Activated CD4-positive, alpha-beta T cell treated with anti-CD3 and anti-CD28 coated beads, Interleukin-10, Interleukin-2, amounts not matched to agents 100 ng/mL and 50 ng/mL, durations not matched to agents 16 hours and 8 hours (primary cell): ENCODE measurements at regions not wholly inside any gene's neighbourhood (a gene's known extent, or its start where the extent isn't known, plus 50 kb on each side); places are given as distances from the start of the nearest gene placed in this dataset.
A peak's percentile ranks its signal among the peaks of the same experiment; 100 is the strongest.
"Not testable (repeated sequence)": the region's sequence is repeated elsewhere in the genome, so short reads cannot be mapped to it uniquely, and the experiment has no call there.

ENCODE experiments used
- DNase-seq: peaks from one replicate; pipeline ENCODE4 v3.0.0-alpha.2; 2020

DNA sequence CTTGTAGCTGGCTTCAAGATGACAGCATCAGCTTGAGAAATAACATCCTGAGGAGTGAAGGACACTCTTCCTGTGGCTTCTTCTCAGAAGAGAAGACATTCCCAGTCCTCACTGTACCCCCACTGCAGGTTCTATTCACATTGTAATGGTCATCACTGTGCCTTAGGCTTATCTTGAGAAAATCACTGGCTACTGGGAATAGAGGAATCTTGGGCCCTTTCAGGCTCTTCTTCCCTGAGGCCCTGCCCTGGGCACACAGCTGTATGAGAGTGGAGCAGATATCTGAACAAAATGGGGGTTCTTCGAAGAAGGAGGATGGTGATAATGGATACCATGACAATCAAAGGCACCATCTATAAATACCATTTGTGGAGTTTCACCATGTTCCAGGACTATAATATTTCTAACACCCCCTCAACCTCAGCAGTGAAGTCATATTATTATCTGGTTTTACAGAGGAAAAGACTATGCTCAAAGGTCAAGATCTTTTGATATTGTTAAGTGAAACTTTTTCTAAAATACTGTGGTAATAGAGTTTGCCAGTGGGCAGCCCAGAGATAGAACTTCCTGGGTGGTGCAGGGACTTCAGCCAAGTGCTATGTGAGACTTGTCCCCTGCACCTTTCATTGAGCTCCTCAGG, 143.1 kb upstream of the KCNE2 start:
- no peak for DNase-seq

GRCh38 chr21:34221331-34222030, 142.3 kb upstream of the KCNE2 start:
- DNase-seq, result no peak

DNA sequence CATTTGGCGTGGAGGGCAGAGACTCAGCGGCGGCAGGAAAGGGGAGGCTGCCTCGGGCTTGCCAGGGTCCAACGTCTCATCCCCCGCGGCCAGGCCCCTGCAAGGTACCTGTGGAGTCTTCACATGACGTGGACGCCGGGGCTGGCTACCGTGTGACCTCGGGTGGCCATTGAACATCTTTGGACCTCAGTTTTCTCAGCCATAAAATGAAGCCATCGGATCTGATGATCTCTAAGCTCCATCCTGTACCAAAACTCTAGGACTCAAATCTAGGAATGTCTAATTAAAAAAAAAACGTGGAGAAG, 141.8 kb upstream of the KCNE2 start:
- DNase-seq, result no peak

DNA sequence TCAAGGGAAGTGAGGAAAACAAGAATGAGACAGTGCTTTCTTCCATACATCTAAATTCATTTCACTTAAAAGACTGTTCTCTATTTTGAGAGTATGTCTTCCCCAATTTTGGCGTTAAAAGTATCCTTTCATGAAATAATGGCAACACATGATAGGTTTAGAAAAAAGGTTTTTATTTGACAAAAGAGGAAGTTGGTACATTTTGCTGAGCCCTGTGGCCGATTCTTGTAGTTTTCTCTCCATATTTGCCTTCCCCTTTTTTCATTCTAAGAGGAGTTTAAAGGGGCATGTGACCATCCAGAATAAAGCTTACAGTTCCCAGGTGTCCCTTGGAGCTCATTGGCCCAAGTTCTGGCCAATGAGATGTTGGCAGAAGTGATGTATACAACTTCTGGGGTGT, 140.4 kb upstream of the KCNE2 start:
- no peak for DNase-seq

DNA sequence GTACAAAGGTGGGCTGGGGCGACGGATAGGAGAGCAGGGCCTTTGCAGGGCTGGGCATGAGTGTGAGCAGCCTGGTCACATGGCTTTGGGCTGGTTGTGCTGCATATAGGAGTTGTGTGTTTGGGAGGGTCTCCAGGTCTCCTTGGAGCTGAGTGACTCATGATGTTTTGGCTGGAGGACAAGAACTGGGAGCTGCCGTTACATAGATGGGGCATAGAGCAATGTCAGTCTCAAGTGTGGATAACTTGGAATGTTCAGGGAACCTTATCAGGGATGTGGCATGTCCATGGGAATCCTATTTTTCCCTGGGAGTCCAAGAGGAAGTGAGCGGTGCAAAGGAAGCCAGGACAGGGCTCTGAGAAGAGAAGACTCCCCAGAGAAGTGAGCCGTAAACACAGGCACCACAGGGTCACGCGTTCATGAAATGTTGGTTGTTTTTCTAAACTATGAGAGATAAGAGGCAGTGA, 136.4 kb upstream of the KCNE2 start:
- DNase-seq, result no peak

GRCh38 chr21:34228792-34229191, 135.0 kb upstream of the KCNE2 start:
- no peak for DNase-seq

GRCh38 chr21:34229353-34229752, 134.5 kb upstream of the KCNE2 start:
- DNase-seq, result no peak

DNA sequence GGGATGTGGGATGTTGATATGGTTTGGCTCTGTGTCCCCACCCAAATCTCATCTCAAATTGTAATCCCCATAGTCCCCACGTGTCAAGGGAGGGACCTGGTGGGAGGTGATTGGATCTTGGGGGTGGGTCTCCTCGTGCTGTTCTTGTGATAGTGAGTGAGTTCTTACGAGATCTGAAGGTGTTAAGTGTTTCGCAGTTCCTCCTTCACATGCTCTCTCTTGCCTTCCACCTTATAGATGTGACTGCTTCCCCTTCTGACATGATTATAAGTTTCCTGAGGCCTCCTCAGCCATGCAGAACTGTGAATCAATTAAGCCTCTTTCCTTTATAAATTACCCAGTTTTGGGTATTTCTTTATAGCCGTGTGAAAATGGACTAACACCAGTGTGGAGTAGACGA, 130.1 kb upstream of the KCNE2 start:
- DNase-seq, result not testable (repeated sequence)

GRCh38 chr21:34235514-34235913, 128.3 kb upstream of the KCNE2 start:
- no peak for DNase-seq

DNA sequence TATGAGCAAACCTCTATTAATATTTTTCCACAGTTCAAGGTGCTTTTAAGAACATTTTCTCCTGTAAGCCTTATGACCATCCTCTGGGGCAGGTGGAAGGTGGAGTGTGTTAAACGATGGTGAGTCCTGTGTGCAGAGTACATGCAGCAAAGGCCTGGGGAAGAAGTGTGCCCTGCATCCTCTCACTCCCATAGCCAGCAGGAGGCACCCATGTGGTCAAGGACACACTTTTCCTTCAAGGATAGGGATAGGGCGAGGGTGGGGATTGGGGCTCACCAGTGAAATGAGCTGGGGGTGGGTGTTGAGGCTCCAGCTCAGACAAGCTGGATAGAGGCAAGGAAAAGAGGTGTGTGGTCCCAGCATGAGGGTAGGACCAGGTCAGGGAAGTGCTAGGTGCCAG, 120.8 kb upstream of the KCNE2 start:
- DNase-seq, result no peak

DNA sequence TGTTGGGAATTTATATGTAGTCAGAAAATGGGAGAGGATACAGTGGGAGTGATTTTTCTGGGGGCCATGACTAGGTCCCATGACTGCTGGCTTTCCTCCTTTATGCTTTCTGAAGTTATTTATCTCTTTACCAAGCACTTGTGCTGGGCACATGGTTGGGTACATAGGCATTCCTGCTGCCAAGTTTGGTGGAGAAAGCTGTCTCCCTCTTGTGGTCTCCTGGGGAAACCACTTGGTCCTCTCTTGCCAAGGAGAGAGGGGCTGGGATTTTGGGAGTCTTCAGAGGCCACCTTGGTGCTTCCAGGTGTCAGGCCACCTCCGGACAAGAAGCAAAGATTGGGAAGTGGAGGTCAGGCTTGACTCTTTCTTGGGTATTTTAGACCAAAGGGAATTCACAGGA, 120.2 kb upstream of the KCNE2 start:
- peak; percentile 28 for DNase-seq

DNA sequence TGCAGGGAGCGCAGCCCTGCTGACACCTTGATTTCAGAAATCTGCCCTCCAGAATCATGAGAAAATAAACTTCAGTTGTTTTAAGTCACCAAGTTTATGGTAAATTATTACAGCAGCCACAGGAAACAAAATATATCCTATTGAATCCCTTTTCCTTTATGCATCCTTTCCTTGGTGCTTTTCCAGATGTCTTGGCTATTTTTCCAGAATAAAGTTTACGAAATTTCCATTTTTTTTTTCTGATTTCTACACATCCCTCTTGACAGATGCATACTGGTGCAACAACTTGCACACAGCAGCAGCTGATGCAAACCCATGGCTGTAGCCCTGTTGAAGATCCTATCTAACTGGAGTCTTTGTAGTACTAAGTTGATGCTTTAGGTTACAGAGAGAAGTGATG, 111.1 kb upstream of the KCNE2 start:
- DNase-seq, result no peak

- DNase-seq, result no peak
These were observed 108.7 kb upstream of the KCNE2 start for GRCh38 chr21:34255073-34255472.

DNA sequence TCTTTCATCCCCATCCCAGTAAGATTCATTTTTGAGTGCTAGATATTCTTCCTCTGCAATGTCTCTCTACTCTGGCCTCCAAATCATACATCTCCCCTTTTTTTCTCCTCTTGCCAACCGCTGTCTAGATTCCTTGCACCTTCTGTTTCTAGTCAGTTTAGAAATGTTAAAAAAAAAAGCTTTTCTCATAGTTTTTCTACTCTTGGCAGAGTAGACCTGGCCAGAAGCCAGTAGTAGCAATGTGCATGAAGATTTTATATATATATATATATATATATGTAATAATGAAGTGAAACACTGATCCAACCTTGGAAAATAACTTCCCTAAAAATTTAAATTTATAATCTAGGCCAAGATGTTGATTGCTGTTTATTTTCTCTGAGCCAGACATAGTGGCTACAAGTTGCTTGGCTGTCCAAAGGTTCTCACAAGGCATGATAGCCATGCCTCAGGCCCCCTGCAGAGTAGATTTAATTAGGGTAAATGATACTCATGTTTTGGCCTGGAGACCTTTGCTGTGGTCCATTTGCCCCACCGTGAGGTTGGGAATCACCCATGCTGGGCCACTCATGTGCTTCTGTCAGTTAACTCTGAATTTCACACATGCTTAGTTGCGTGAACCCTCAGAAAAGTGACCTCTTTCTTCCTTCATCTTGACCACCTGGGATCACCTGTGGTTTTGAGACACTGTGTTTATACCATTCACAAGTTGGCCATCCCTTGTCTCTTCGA, 103.4 kb upstream of the KCNE2 start:
- DNase-seq, result no peak

GRCh38 chr21:34261841-34262468, 101.9 kb upstream of the KCNE2 start:
- no peak for DNase-seq

GRCh38 chr21:34262469-34262845, 101.3 kb upstream of the KCNE2 start:
- DNase-seq, result no peak

DNA sequence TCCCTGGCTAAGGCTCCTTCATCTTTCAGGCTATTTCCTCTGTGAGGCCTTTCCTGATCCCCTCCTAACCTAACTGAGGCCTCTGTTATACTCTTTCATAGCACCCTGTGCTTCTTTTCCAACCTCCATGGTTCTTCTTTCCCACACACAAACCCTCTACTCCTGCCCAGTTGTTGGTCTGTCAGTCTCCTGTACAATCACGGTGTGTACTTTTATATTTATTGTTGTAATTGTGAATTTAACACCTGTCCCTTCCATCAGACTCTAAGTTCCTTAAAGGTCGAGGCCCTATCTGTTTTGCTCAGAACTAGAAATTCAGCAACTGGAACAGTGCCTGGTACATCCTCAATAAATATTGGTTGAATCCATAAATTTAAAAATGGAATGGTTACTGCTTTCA, 100.2 kb upstream of the KCNE2 start:
- DNase-seq, result no peak

DNA sequence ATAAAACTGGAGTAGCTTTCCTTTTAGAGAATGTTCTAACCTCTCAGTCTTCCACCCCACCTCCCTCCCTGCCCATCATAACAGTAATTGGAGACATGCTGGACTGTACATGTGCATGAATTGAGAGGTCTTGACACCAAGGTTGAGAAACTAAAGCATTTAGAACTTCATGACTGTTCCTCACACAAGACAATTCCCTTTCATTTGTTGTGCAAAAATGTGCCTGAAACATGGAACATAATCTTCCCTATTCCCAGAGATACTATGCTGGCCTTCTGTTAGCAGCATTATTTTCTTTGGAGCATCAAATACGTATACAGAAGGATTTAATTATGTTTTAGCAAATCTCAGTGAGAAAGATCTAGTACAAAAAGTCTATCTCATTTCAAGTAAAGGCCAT, 97.5 kb upstream of the KCNE2 start:
- DNase-seq, result no peak

DNA sequence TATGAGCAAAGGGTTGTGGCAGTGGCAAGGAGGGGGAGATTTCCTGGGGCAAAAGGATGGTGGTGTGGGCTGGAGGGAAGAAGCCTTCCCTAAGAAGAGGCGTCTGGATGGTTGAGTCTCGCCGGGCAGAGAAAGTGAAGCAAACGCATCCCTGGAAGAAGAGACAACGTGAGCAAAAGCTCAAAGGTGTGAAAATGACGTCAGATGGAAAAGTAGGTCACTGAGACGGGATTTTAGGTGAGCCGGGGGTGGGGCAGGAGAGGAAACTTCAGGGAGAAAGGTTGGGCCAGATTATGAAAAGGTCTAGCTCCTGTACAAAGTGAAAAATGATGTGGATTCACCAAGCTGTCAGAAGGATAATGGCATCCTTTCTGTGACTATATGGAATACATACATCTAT, 95.3 kb upstream of the KCNE2 start:
- DNase-seq, result no peak

DNA sequence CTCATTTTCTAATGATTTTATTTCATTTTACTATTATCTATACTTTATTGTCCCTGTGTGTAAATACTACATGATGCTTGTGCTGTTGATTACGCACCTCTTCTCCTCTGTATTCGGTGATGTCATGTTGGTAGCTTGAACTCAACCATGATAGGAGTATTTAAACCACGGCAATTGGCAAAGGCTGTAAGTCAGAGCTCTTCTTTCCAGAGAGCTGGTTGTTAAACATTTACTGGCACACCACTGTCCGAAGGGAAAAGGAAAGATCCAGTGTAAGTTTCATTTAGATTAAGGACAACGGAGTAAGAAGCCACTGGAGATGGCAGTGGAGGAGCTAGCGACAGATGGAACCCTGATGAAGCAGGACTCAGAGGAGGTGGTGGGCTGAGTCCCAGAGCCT, 93.4 kb upstream of the KCNE2 start:
- DNase-seq, result no peak

GRCh38 chr21:34271189-34271851, 92.5 kb upstream of the KCNE2 start:
- no peak for DNase-seq

GRCh38 chr21:34272321-34272720, 91.5 kb upstream of the KCNE2 start:
- DNase-seq, result no peak

DNA sequence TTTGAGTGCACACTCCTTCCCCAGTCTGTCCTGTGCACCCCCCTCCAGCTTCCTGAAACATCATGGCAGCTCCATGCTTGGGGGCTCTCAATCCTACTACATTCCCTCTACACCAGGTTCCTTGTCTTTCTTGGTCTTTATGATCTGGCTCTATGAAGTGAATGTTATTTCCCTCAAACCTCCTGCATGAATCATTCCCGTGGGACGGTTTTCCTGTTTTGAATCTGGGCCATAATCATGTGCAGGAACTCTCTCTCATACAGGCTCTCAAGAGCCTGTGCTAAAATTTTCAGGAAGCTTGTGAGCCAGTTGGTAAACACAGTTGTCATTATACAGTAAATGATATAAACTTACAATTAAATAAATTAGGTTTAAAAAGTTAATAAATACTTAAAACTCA, 89.8 kb upstream of the KCNE2 start:
- no peak for DNase-seq
